ENCODE measurements at regions not wholly inside any gene's neighbourhood (a gene's known extent, or its start where the extent isn't known, plus 50 kb on each side); places are given as distances from the start of the nearest gene placed in this dataset.

DNA sequence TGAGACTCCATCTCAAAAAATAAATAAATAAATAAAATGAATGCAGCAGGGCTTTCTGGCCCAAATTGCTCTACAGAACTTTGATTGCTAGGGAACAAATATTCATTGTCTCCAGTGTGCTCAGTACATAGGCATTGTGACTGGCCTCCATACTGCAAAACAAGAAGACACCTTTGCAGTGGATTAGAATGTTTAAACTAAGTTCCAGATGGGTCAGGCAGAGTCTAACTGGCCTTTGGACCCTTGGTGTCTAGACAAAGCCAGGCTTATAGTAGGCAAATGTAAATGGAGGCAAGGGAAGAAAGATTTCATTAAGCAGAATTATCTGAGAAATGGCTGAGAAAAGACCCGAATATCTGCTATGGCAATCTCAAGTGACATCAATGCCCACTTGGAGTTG is 335.2 kb upstream of the C2CD4B start:
- TF ChIP-seq, protein P1, sequence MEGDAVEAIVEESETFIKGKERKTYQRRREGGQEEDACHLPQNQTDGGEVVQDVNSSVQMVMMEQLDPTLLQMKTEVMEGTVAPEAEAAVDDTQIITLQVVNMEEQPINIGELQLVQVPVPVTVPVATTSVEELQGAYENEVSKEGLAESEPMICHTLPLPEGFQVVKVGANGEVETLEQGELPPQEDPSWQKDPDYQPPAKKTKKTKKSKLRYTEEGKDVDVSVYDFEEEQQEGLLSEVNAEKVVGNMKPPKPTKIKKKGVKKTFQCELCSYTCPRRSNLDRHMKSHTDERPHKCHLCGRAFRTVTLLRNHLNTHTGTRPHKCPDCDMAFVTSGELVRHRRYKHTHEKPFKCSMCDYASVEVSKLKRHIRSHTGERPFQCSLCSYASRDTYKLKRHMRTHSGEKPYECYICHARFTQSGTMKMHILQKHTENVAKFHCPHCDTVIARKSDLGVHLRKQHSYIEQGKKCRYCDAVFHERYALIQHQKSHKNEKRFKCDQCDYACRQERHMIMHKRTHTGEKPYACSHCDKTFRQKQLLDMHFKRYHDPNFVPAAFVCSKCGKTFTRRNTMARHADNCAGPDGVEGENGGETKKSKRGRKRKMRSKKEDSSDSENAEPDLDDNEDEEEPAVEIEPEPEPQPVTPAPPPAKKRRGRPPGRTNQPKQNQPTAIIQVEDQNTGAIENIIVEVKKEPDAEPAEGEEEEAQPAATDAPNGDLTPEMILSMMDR (conservative IDR thresholded peaks at IDR 0.05), result no peak
- no peak for TF ChIP-seq ZFX (IDR thresholded peaks at IDR 0.05)
